ENCODE measurements at regions not wholly inside any gene's neighbourhood (a gene's known extent, or its start where the extent isn't known, plus 50 kb on each side); places are given as distances from the start of the nearest gene placed in this dataset.

DNA sequence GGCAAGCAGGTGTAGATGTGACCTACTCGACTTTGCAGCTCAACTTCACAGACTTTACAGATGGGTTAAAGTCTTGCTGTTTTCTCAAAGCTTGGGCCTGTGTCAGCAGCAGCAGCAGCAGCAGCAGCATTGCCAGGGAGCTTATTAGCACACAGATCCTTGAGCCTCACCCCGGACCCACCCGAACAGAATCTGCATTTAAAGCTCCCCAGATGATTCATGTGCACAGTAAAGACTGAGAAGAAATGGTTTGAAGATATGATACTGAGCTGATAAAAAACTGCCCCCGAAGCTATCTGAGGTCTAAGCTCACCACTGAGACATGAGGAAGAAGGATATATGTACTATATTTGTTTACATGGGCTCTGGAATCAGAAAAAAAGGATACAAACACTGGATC, 231.7 kb downstream of the ARPP21 start:
- no peak for DNase-seq

DNA sequence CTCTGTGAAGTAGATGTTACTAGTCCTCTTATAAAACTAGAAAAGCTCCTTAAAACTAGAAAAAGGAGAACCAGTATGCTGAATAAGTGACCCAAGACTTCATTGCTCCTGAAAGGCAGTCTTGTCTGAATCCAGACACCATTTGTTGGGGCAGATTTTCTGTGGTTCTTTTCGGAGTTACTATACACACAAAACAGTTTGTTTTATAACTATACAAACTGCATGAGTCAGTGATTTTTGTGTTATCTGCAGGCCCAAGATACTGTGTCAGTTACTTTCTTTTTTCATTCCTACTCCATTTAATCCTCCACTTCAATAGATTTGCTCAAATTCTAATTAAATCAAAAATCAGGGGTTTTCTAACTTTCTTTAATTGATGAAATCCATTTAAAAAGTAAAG, 244.6 kb downstream of the ARPP21 start:
- H3K36me3 ChIP-seq = no peaks in the 10 kb centered on the region
- TF ChIP-seq, protein P1, sequence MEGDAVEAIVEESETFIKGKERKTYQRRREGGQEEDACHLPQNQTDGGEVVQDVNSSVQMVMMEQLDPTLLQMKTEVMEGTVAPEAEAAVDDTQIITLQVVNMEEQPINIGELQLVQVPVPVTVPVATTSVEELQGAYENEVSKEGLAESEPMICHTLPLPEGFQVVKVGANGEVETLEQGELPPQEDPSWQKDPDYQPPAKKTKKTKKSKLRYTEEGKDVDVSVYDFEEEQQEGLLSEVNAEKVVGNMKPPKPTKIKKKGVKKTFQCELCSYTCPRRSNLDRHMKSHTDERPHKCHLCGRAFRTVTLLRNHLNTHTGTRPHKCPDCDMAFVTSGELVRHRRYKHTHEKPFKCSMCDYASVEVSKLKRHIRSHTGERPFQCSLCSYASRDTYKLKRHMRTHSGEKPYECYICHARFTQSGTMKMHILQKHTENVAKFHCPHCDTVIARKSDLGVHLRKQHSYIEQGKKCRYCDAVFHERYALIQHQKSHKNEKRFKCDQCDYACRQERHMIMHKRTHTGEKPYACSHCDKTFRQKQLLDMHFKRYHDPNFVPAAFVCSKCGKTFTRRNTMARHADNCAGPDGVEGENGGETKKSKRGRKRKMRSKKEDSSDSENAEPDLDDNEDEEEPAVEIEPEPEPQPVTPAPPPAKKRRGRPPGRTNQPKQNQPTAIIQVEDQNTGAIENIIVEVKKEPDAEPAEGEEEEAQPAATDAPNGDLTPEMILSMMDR (IDR thresholded peaks at IDR 0.05; ENCODE audit: low read depth, low read length) = no peak
- no peaks in the 10 kb centered on the region for H3K27me3 ChIP-seq (ENCODE audit: insufficient read depth, low read depth, severe bottlenecking)
- H3K4me3 ChIP-seq (ENCODE audit: low read depth, low read length) = no peak overlapping the region
- no peak for DNase-seq
- peaks cover 13% of the 10 kb centered on the region for H3K9me3 ChIP-seq (ENCODE audit: severe bottlenecking)
- no peak overlapping the region for H3K27ac ChIP-seq

More for the DNA sequence above, 231.7 kb downstream of the ARPP21 start:
- TF ChIP-seq, protein P1 (IDR thresholded peaks at IDR 0.05; ENCODE audit: low read depth, low read length) = no peak
- Histone ChIP-seq H3K4me3 (ENCODE audit: low read depth, low read length) (no peak overlapping the region), H3K27ac (no peak overlapping the region), H3K36me3 (no peaks in the 10 kb centered on the region), H3K9me3 (ENCODE audit: severe bottlenecking) (no peaks in the 10 kb centered on the region), H3K27me3 (ENCODE audit: insufficient read depth, low read depth, severe bottlenecking) (no peaks in the 10 kb centered on the region)

DNA sequence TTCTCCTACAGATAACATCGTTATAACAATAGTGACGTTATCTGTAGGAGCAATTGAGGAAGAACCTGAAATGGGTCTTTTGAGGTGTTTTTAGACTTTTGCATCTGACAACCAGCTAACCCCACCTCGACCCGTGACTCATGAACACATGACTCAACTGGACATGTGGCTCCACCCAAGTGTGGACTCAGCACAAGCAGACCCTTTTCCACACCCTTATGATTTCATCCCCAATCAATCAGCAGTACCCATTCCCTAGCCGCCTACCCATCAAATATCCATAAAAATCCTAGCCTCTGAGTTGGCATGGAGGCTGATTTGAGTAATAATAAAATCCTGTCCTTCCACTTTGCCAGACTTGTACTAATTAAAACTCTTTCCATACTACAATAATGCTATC, 255.4 kb downstream of the ARPP21 start:
- no peaks in the 10 kb centered on the region for H3K27me3 ChIP-seq (ENCODE audit: insufficient read depth, low read depth, severe bottlenecking)
- H3K27ac ChIP-seq = no peak overlapping the region
- no peaks in the 10 kb centered on the region for H3K9me3 ChIP-seq (ENCODE audit: severe bottlenecking)
- DNase-seq = no peak
- TF ChIP-seq, protein P1 (IDR thresholded peaks at IDR 0.05; ENCODE audit: low read depth, low read length) = no peak
- no peak overlapping the region for H3K4me3 ChIP-seq (ENCODE audit: low read depth, low read length)
- no peaks in the 10 kb centered on the region for H3K36me3 ChIP-seq

DNA sequence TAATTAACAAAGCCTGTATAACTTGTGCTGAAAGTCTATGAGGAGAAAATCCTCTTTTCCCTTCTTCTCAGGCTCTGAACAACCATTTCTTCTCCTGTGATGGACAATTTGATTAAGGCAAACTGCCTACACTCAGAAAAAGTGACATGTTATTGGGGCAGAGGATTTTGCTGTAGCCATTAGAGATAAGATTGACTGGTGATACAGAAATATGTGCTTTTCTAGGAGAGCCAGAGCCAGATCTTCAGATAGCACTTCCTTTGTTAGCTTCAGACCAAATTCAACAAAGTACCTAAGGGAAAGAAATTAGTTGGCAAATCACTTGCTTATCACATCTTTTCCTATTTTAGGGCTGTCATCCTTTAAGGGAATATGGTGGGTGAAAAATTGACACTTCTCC, 259.9 kb downstream of the ARPP21 start:
- TF ChIP-seq, protein P1 (IDR thresholded peaks at IDR 0.05; ENCODE audit: low read depth, low read length) = no peak
- H3K4me3 ChIP-seq (ENCODE audit: low read depth, low read length) = no peak overlapping the region
- no peaks in the 10 kb centered on the region for H3K27me3 ChIP-seq (ENCODE audit: insufficient read depth, low read depth, severe bottlenecking)
- H3K9me3 ChIP-seq (ENCODE audit: severe bottlenecking) = no peaks in the 10 kb centered on the region
- no peak for DNase-seq
- H3K27ac ChIP-seq = no peak overlapping the region
- H3K36me3 ChIP-seq = no peaks in the 10 kb centered on the region

DNA sequence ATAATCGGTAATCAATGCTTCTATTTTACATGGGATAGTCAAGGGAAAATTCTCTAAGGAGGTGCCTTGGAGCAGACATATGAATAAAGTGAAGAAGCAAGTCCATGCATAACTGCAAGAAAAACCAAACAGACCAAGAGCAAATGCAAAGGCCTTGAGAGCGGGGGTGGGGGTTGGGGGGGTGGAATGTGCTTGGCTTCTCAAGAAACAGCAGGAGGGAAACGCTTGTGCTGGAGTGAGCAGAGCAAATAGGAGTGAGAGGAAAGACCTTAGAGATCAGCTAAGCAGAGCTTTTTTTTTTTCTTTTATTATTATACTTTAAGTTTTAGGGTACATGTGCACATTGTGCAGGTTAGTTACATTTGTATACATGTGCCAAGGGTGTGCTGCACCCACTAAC, 260.8 kb downstream of the ARPP21 start:
- H3K9me3 ChIP-seq (ENCODE audit: severe bottlenecking) = no peaks in the 10 kb centered on the region
- no peak for DNase-seq
- no peaks in the 10 kb centered on the region for H3K27me3 ChIP-seq (ENCODE audit: insufficient read depth, low read depth, severe bottlenecking)
- H3K27ac ChIP-seq = no peak overlapping the region
- no peaks in the 10 kb centered on the region for H3K36me3 ChIP-seq
- TF ChIP-seq, protein P1 (IDR thresholded peaks at IDR 0.05; ENCODE audit: low read depth, low read length) = no peak
- H3K4me3 ChIP-seq (ENCODE audit: low read depth, low read length) = no peak overlapping the region

All from WERI-Rb-1 (cell line).